HCT116 (cell line): ENCODE measurements at regions not wholly inside any gene's neighbourhood (a gene's known extent, or its start where the extent isn't known, plus 50 kb on each side); places are given as distances from the start of the nearest gene placed in this dataset.

Experiments used
- ATAC-seq: fragments of 200-7000 bp; cut with Tn5 transposase; 2 replicates; pipeline ENCODE4 v1.9.1; 2020; ENCODE audit warnings: mild to moderate bottlenecking, moderate library complexity
- BruUV-seq: library from RNA; stranded (reverse); fragments of 400-500 nt; replicated peaks from 2 replicates; lab custom pipeline; 2021; lab: Mats Ljungman, UMichigan
- CTCF ChIA-PET: fragments of 300-600 bp; sonication (Branson Sonifier 250); formaldehyde crosslinking; loops from one replicate; lab custom pipeline; 2021; ENCODE audit warnings: antibody characterized with exemption; lab: Charles Lee
- POLR2A ChIA-PET: fragments of 300-600, 350-600 bp; sonication (Branson Sonifier 250); formaldehyde crosslinking; loops from one replicate; lab custom pipeline; 2021; ENCODE audit warnings: antibody characterized with exemption; lab: Charles Lee
- RAD21 ChIA-PET, 2 experiments: fragments of 300-600 bp; sonication (Branson Sonifier 250); formaldehyde crosslinking; loops; one replicate each; lab custom pipeline; 2023; ENCODE audit warnings: low total read pairs in 2 of 2; ENCODE audit not compliant: uncharacterized antibody in 2 of 2, unreplicated experiment in 2 of 2, low non-redundant PET in 1 of 2; lab: Charles Lee
- DNase-seq: peaks from one replicate; pipeline ENCODE4 v3.0.0-alpha.2; 2010; ENCODE audit warnings: low read depth, low spot score
- H2AFZ ChIP-seq: fragments of 200-600 bp; shearing (Covaris generic), sonication (generic); 2 replicates; pipeline ENCODE4 v1.6.1; 2017; ENCODE audit warnings: low read depth, mixed run types, mixed read lengths, antibody characterized with exemption, low read length; ENCODE audit not compliant: poor library complexity, severe bottlenecking
- H3K27ac ChIP-seq: 2 replicates; pipeline ENCODE4 v1.5.1; 2012; ENCODE audit warnings: low read depth, low read length
- H3K27me3 ChIP-seq: fragments of 200-600 bp; sonication (generic); 2 replicates; pipeline ENCODE4 v1.6.1; 2016; ENCODE audit warnings: mixed run types, low read length, mixed read lengths; ENCODE audit not compliant: insufficient read depth
- H3K36me3 ChIP-seq, 2 experiments: fragments of 200-500 bp in 1 of 2; fragments of 200-600 bp in 1 of 2; sonication (Bioruptor generic) in 1 of 2; sonication (generic) in 1 of 2; 2 replicates each; pipeline versions ENCODE4 v1.5.1 to v1.6.1; 2014 to 2016; ENCODE audit warnings: low read length in 2 of 2, inconsistent platforms in 1 of 2, mixed read lengths in 1 of 2, mixed run types in 1 of 2; ENCODE audit not compliant: insufficient read depth in 2 of 2, control insufficient read depth in 1 of 2
- H3K4me1 ChIP-seq, 2 experiments: fragments of 200-600 bp in 1 of 2; sonication (generic) in 1 of 2; 2 replicates each; pipeline versions ENCODE4 v1.5.1 to v1.6.1; 2012 to 2017; ENCODE audit warnings: low read length in 2 of 2, inconsistent platforms in 1 of 2, mild to moderate bottlenecking in 1 of 2, mixed read lengths in 1 of 2, mixed run types in 1 of 2, moderate library complexity in 1 of 2; ENCODE audit not compliant: insufficient read depth in 2 of 2, control insufficient read depth in 1 of 2
- H3K4me2 ChIP-seq: fragments of 200-600 bp; sonication (generic); 2 replicates; pipeline ENCODE4 v1.6.1; 2017; ENCODE audit warnings: mixed run types, low read length, mixed read lengths
- H3K4me3 ChIP-seq, 2 experiments: fragments of 200-600 bp in 1 of 2; sonication (generic) in 1 of 2; replicated peaks in 1 of 2; 2 replicates each; pipeline ENCODE4 v1.5.1; 2011 to 2016; ENCODE audit warnings: low read length in 2 of 2, control low read depth in 1 of 2, low read depth in 1 of 2, mild to moderate bottlenecking in 1 of 2, mixed read lengths in 1 of 2, mixed run types in 1 of 2
- H3K79me2 ChIP-seq: fragments of 200-600 bp; sonication (generic); 2 replicates; pipeline ENCODE4 v1.6.1; 2017; ENCODE audit warnings: mild to moderate bottlenecking, mixed run types, low read length, moderate library complexity, mixed read lengths; ENCODE audit not compliant: insufficient read depth
- H3K9ac ChIP-seq: fragments of 200-600 bp; sonication (generic); 2 replicates; pipeline ENCODE4 v1.6.1; 2016; ENCODE audit warnings: low read length, mixed read lengths
- H3K9me2 ChIP-seq: fragments of 200-600 bp; sonication (generic), shearing (Covaris generic); 2 replicates; pipeline ENCODE4 v1.6.1; 2017; ENCODE audit warnings: mixed run types, mild to moderate bottlenecking, moderate library complexity; ENCODE audit not compliant: insufficient read depth
- H3K9me3 ChIP-seq, 2 experiments: fragments of 200-500 bp in 1 of 2; fragments of 200-600 bp in 1 of 2; sonication (Bioruptor generic) in 1 of 2; sonication (generic) in 1 of 2; 2 replicates each; pipeline ENCODE4 v1.6.1; 2014 to 2017; ENCODE audit warnings: low read length in 2 of 2, mixed read lengths in 2 of 2, inconsistent platforms in 1 of 2, low read depth in 1 of 2, mild to moderate bottlenecking in 1 of 2, mixed run types in 1 of 2, moderate library complexity in 1 of 2; ENCODE audit not compliant: control insufficient read depth in 1 of 2, insufficient read depth in 1 of 2
- H4K20me1 ChIP-seq: fragments of 200-600 bp; sonication (generic), shearing (Covaris generic); 2 replicates; pipeline ENCODE4 v1.6.1; 2017; ENCODE audit warnings: mixed run types, mild to moderate bottlenecking, moderate library complexity; ENCODE audit not compliant: insufficient read depth
- CEBPB ChIP-seq: IDR thresholded peaks from 2 replicates; pipeline ENCODE4 v1.6.1; 2012; ENCODE audit warnings: low read depth
- EZH2phosphoT487 ChIP-seq: fragments of 200-600 bp; IDR thresholded peaks from 2 replicates; pipeline ENCODE4 v1.6.1; 2018; ENCODE audit warnings: antibody characterized with exemption, borderline replicate concordance
- FOSL1 ChIP-seq: IDR thresholded peaks from 2 replicates; pipeline ENCODE4 v1.6.1; 2012; ENCODE audit warnings: low read depth
- JUND ChIP-seq: IDR thresholded peaks from 2 replicates; pipeline ENCODE4 v1.6.1; 2012
- POLR2AphosphoS5 ChIP-seq: IDR thresholded peaks from 2 replicates; pipeline ENCODE4 v1.6.1; 2011; ENCODE audit warnings: mild to moderate bottlenecking, low read depth, low read length, moderate library complexity
- RAD21 ChIP-seq: IDR thresholded peaks from 2 replicates; pipeline ENCODE4 v1.6.1; 2012; ENCODE audit warnings: low read depth, mild to moderate bottlenecking
- SP1 ChIP-seq: IDR thresholded peaks from 2 replicates; pipeline ENCODE4 v1.6.1; 2012; ENCODE audit warnings: low read depth
- YY1 ChIP-seq: IDR thresholded peaks from 2 replicates; pipeline ENCODE4 v1.6.1; 2011; ENCODE audit warnings: low read length, low read depth, moderate library complexity, mild to moderate bottlenecking; ENCODE audit not compliant: insufficient replicate concordance; ENCODE audit errors: extremely low read depth
- ZNF274 ChIP-seq: fragments of 200-500 bp; sonication (Bioruptor generic); IDR thresholded peaks from 2 replicates; pipeline ENCODE4 v1.6.1; 2014; ENCODE audit warnings: mild to moderate bottlenecking, low read depth, low read length, inconsistent platforms
- intact Hi-C: fragments of 100-400 bp; cut with micrococcal nuclease; formaldehyde crosslinking; loops from 2 replicates; pipeline ENCODE4 v1.10.0; 2022
- TF ChIP-seq, protein P1 (sequence below): IDR thresholded peaks from 2 replicates; pipeline ENCODE4 v1.6.1; 2012; ENCODE audit warnings: low read depth
- TF ChIP-seq, protein P2 (sequence below): IDR thresholded peaks from 2 replicates; pipeline ENCODE4 v1.6.1; 2012
- TF ChIP-seq, protein P3 (sequence below): IDR thresholded peaks from 2 replicates; pipeline ENCODE4 v1.6.1; 2011; ENCODE audit warnings: mild to moderate bottlenecking, low read length, moderate library complexity; ENCODE audit not compliant: insufficient replicate concordance; ENCODE audit errors: extremely low read depth

DNA sequence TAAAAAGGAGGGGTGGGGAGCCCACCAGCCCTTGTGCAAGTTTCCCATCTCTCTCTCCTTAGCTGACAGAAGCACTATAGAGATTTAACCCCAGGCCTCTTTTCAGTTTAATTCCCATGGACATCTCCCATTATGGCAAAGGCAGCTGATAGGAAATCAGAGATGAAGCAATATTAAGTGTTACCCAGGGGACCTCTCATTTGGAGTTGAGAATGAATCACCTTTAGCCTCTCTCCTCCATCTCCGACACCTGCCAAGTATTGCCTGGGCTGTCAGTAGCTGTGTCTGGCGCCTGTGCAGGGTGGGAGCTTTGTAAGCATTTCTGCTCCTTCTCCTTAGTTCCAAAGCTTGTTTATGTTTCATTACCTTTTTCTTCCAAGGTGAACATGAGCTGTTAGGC lies 109.0 kb downstream of the AQP4 start:
- ATAC-seq, result no peak
- no peak for DNase-seq
- peaks cover 17% of the 10 kb centered on the region; the same call in 1 of the 2 replicates for H3K27me3 ChIP-seq
- H3K79me2 ChIP-seq, result no peaks in the 10 kb centered on the region
- H2AFZ ChIP-seq, result no peak overlapping the region
- POLR2A ChIA-PET, result no interaction called here
- H4K20me1 ChIP-seq, result no peaks in the 10 kb centered on the region
- intact Hi-C loops, result no loop called here
- H3K36me3 ChIP-seq, result no peaks in the 10 kb centered on the region
- no TSS peak for BruUV-seq
- H3K4me2 ChIP-seq, result no peak overlapping the region
- CTCF ChIA-PET, result no interaction called here
- RAD21 ChIA-PET, result no interaction called here
- no peaks in the 10 kb centered on the region for H3K9me2 ChIP-seq
- H3K9ac ChIP-seq, result no peak overlapping the region
- no peak overlapping the region for H3K4me3 ChIP-seq
- no peak overlapping the region for H3K27ac ChIP-seq
- TF ChIP-seq SP1, result no peak
- no peak for TF ChIP-seq RAD21
- TF ChIP-seq JUND, result no peak
- TF ChIP-seq ZNF274, result no peak
- TF ChIP-seq POLR2AphosphoS5, result no peak
- no peaks in the 10 kb centered on the region for H3K9me3 ChIP-seq
- no peaks in the 10 kb centered on the region for H3K4me1 ChIP-seq

DNA sequence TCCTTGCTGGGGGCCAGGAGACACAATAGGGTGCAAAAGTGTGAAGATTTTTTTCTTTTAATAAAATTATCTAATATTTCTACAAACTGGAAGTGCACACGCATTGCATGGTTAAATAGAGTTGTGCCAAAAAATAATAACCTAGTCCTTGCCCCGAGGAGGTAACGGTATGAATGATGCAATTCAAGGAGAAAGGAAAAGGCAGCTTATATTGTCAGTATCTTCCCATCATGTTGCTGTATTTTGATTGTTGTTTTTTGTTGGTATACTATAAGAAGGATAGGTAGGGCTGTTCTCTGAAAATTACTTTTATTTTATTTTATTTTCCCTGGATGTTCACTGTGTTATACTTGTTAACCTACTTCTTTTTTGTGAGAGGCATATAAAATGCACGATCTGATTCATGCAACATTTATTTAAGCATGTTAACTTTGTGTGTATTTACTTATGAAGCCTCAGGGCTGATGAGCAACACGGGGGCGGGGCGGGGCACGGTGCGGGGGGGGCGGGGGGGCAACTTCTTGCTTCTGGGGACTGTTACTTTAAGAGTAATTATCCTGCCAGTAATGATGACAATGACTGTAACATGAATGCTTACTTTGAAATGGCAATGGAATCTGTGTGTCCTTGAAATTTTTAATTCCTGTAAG lies 118.6 kb downstream of the AQP4 start:
- H3K27me3 ChIP-seq, result peaks cover 11% of the 10 kb centered on the region; the same call in 1 of the 2 replicates
- no peak overlapping the region for H3K27ac ChIP-seq
- POLR2A ChIA-PET, result no interaction called here
- ATAC-seq (no peak), DNase-seq (no peak)
- CTCF ChIA-PET, result no interaction called here
- intact Hi-C loops, result no loop called here
- no peaks in the 10 kb centered on the region for H3K4me1 ChIP-seq
- BruUV-seq, result no TSS peak
- no peak overlapping the region for H3K4me2 ChIP-seq
- no peak overlapping the region for H2AFZ ChIP-seq
- RAD21 ChIA-PET, result no interaction called here
- no peak overlapping the region for H3K9ac ChIP-seq
- no peaks in the 10 kb centered on the region for H3K9me2 ChIP-seq
- H3K4me3 ChIP-seq, result no peak overlapping the region
- H3K9me3 ChIP-seq, result no peaks in the 10 kb centered on the region
- H3K79me2 ChIP-seq, result no peaks in the 10 kb centered on the region
- no peaks in the 10 kb centered on the region for H4K20me1 ChIP-seq
- no peaks in the 10 kb centered on the region for H3K36me3 ChIP-seq
- no peak for TF ChIP-seq FOSL1
- TF ChIP-seq, protein P1, sequence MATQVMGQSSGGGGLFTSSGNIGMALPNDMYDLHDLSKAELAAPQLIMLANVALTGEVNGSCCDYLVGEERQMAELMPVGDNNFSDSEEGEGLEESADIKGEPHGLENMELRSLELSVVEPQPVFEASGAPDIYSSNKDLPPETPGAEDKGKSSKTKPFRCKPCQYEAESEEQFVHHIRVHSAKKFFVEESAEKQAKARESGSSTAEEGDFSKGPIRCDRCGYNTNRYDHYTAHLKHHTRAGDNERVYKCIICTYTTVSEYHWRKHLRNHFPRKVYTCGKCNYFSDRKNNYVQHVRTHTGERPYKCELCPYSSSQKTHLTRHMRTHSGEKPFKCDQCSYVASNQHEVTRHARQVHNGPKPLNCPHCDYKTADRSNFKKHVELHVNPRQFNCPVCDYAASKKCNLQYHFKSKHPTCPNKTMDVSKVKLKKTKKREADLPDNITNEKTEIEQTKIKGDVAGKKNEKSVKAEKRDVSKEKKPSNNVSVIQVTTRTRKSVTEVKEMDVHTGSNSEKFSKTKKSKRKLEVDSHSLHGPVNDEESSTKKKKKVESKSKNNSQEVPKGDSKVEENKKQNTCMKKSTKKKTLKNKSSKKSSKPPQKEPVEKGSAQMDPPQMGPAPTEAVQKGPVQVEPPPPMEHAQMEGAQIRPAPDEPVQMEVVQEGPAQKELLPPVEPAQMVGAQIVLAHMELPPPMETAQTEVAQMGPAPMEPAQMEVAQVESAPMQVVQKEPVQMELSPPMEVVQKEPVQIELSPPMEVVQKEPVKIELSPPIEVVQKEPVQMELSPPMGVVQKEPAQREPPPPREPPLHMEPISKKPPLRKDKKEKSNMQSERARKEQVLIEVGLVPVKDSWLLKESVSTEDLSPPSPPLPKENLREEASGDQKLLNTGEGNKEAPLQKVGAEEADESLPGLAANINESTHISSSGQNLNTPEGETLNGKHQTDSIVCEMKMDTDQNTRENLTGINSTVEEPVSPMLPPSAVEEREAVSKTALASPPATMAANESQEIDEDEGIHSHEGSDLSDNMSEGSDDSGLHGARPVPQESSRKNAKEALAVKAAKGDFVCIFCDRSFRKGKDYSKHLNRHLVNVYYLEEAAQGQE, result no peak
- no peak for TF ChIP-seq SP1
- no peak for TF ChIP-seq YY1
- TF ChIP-seq, protein P2, sequence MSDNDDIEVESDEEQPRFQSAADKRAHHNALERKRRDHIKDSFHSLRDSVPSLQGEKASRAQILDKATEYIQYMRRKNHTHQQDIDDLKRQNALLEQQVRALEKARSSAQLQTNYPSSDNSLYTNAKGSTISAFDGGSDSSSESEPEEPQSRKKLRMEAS, result no peak
- no peak for TF ChIP-seq CEBPB
- TF ChIP-seq, protein P3, sequence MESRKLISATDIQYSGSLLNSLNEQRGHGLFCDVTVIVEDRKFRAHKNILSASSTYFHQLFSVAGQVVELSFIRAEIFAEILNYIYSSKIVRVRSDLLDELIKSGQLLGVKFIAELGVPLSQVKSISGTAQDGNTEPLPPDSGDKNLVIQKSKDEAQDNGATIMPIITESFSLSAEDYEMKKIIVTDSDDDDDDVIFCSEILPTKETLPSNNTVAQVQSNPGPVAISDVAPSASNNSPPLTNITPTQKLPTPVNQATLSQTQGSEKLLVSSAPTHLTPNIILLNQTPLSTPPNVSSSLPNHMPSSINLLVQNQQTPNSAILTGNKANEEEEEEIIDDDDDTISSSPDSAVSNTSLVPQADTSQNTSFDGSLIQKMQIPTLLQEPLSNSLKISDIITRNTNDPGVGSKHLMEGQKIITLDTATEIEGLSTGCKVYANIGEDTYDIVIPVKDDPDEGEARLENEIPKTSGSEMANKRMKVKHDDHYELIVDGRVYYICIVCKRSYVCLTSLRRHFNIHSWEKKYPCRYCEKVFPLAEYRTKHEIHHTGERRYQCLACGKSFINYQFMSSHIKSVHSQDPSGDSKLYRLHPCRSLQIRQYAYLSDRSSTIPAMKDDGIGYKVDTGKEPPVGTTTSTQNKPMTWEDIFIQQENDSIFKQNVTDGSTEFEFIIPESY, result no peak
- no peak for TF ChIP-seq JUND
- TF ChIP-seq EZH2phosphoT487, result no peak
- no peak for TF ChIP-seq ZNF274
- no peak for TF ChIP-seq POLR2AphosphoS5
